ENCODE measurements at regions not wholly inside any gene's neighbourhood (a gene's known extent, or its start where the extent isn't known, plus 50 kb on each side); places are given as distances from the start of the nearest gene placed in this dataset.

GRCh38 chr12:39125566-39125965, 220.2 kb upstream of the CPNE8 start:
- no peak for TF ChIP-seq RAD21 (IDR thresholded peaks at IDR 0.05)
- no peak for TF ChIP-seq ZBTB33 (IDR thresholded peaks at IDR 0.05)
- TF ChIP-seq CTCF (IDR thresholded peaks at IDR 0.05; ENCODE audit: low read depth, low read length, missing input control): no peak
- TF ChIP-seq REST (IDR thresholded peaks at IDR 0.05): no peak
- no peak for TF ChIP-seq MAX (IDR thresholded peaks at IDR 0.05)
- TF ChIP-seq RXRA (IDR thresholded peaks at IDR 0.05): no peak
- TF ChIP-seq GABPA (IDR thresholded peaks at IDR 0.05 in 1 of 2, conservative IDR thresholded peaks at IDR 0.05 in 1 of 2): no peak
- TF ChIP-seq YY1 (IDR thresholded peaks at IDR 0.05): no peak
- TF ChIP-seq HNF4G (IDR thresholded peaks at IDR 0.05): no peak
- no peak for TF ChIP-seq FOXA1 (IDR thresholded peaks at IDR 0.05)
- TF ChIP-seq EGR1 (IDR thresholded peaks at IDR 0.05; ENCODE audit: low read depth in 2 of 2): no peak
- no peak for TF ChIP-seq JUND (IDR thresholded peaks at IDR 0.05)

Measured in liver (tissue), 3 donors.